CD4-positive, alpha-beta T cell (primary cell): ENCODE measurements at regions not wholly inside any gene's neighbourhood (a gene's known extent, or its start where the extent isn't known, plus 50 kb on each side); places are given as distances from the start of the nearest gene placed in this dataset.

Source experiments
- ATAC-seq: fragments of 200-7000 bp; cut with Tn5 transposase; one replicate; pipeline ENCODE4 v1.10.0; 2022; ENCODE audit warnings: mild to moderate bottlenecking; ENCODE audit not compliant: poor library complexity
- CTCF ChIA-PET: fragments of 350-600 bp; sonication (Branson Sonifier 250); formaldehyde crosslinking; loops from one replicate; lab custom pipeline; 2021; ENCODE audit warnings: antibody characterized with exemption, inconsistent platforms; lab: Charles Lee
- POLR2A ChIA-PET: fragments of 350-600 bp; sonication (Branson Sonifier 250); formaldehyde crosslinking; loops from one replicate; lab custom pipeline; 2021; ENCODE audit warnings: antibody characterized with exemption, inconsistent platforms; lab: Charles Lee
- DNase-seq, 14 experiments: peaks; one replicate each; pipeline ENCODE4 v3.0.0-alpha.2; 2013 to 2020; ENCODE audit warnings: mixed read lengths in 2 of 14
- H3K27ac ChIP-seq, 2 donors: one replicate each; pipeline versions ENCODE4 v1.5.1 to v1.7.0; 2013; ENCODE audit warnings: low read length in 2 of 2, low read depth in 1 of 2, mild to moderate bottlenecking in 1 of 2
- H3K27me3 ChIP-seq, 2 experiments: 1 replicate in 1 of 2; 2 replicates in 1 of 2; pipeline versions ENCODE4 v1.6.1 to v1.7.0; 2013; ENCODE audit warnings: low read length in 2 of 2, control low read depth in 1 of 2, mild to moderate bottlenecking in 1 of 2, moderate library complexity in 1 of 2; ENCODE audit not compliant: insufficient read depth in 2 of 2, control insufficient read depth in 1 of 2
- H3K36me3 ChIP-seq: one replicate; pipeline ENCODE4 v1.6.1; 2013; ENCODE audit warnings: low read length, control low read depth; ENCODE audit not compliant: insufficient read depth
- H3K4me1 ChIP-seq: one replicate; pipeline ENCODE4 v1.6.1; 2013; ENCODE audit warnings: low read length, control low read depth; ENCODE audit not compliant: insufficient read depth
- H3K4me3 ChIP-seq: one replicate; pipeline ENCODE4 v1.5.1; 2013; ENCODE audit warnings: mild to moderate bottlenecking, low read length, moderate library complexity
- H3K9me3 ChIP-seq, 2 experiments: 1 replicate in 1 of 2; 2 replicates in 1 of 2; pipeline versions ENCODE4 v1.6.1 to v1.7.0; 2013; ENCODE audit warnings: low read length in 2 of 2, mild to moderate bottlenecking in 2 of 2, control low read depth in 1 of 2, moderate library complexity in 1 of 2; ENCODE audit not compliant: control insufficient read depth in 1 of 2, insufficient read depth in 1 of 2
- H3K27ac Mint-ChIP-seq: one replicate; pipeline ENCODE4 v1.8.0; 2020; ENCODE audit warnings: mixed read lengths
- H3K27me3 Mint-ChIP-seq: one replicate; pipeline ENCODE4 v1.8.0; 2021; ENCODE audit warnings: mixed read lengths
- H3K36me3 Mint-ChIP-seq: one replicate; pipeline ENCODE4 v1.8.0; 2021; ENCODE audit warnings: low read depth, mixed read lengths
- H3K4me1 Mint-ChIP-seq: one replicate; pipeline ENCODE4 v1.8.0; 2021; ENCODE audit warnings: low read depth, mixed read lengths
- H3K4me3 Mint-ChIP-seq: one replicate; pipeline ENCODE4 v1.8.0; 2020; ENCODE audit warnings: mild to moderate bottlenecking, mixed read lengths
- H3K9me3 Mint-ChIP-seq: one replicate; pipeline ENCODE4 v1.8.0; 2020; ENCODE audit warnings: mixed read lengths
- CTCF ChIP-seq: fragments of 200-600 bp; IDR thresholded peaks from one replicate; pipeline ENCODE4 v1.8.0; 2022; ENCODE audit warnings: antibody characterized with exemption, mild to moderate bottlenecking
- intact Hi-C, 2 experiments: fragments of 100-400 bp; cut with DNase I in 1 of 2; cut with micrococcal nuclease in 1 of 2; formaldehyde crosslinking; loops; one replicate each; pipeline versions ENCODE4 v1.15.1 to v1.9.0; 2023 to 2025; cut with DNase I, micrococcal nuclease

- Histone ChIP-seq H3K27me3 (no peaks in the 10 kb centered on the region), H3K4me1 (no peaks in the 10 kb centered on the region), H3K9me3 (no peaks in the 10 kb centered on the region), H3K27ac (no peak overlapping the region), H3K4me3 (no peak overlapping the region), H3K36me3 (no peaks in the 10 kb centered on the region)
- DNase-seq (peak in 2 of 14 experiments; percentile 4 to 12), ATAC-seq (no peak)
- POLR2A ChIA-PET = no interaction called here
- Mint-ChIP-seq H3K4me3 (no peak overlapping the region), H3K27me3 (no peaks in the 10 kb centered on the region), H3K9me3 (no peaks in the 10 kb centered on the region), H3K27ac (no peak overlapping the region), H3K36me3 (no peaks in the 10 kb centered on the region), H3K4me1 (peaks cover 5% of the 10 kb centered on the region)
- intact Hi-C loops = no loop called here
- no peak for TF ChIP-seq CTCF
- CTCF ChIA-PET = interaction anchor here (1.2 kb wide), 1 partner anchor 35 kb away, joined by 3 read pairs; no protein-coding TSS in a partner anchor
Observed at GRCh38 chr3:171977441-171977840, 61.9 kb upstream of the FNDC3B start.

- Histone ChIP-seq H3K9me3 (no peaks in the 10 kb centered on the region), H3K27me3 (no peaks in the 10 kb centered on the region), H3K4me1 (no peaks in the 10 kb centered on the region), H3K27ac (no peak overlapping the region), H3K36me3 (no peaks in the 10 kb centered on the region), H3K4me3 (no peak overlapping the region)
- Mint-ChIP-seq H3K36me3 (no peaks in the 10 kb centered on the region), H3K9me3 (no peaks in the 10 kb centered on the region), H3K27me3 (no peaks in the 10 kb centered on the region), H3K4me3 (no peak overlapping the region), H3K27ac (no peak overlapping the region), H3K4me1 (peaks cover 5% of the 10 kb centered on the region)
- DNase-seq (peak in 2 of 14 experiments; percentile 26 to 37), ATAC-seq (no peak)
- intact Hi-C loops = no loop called here
- no peak for TF ChIP-seq CTCF
- ChIA-PET POLR2A (no interaction called here), CTCF (interaction anchor here (1.2 kb wide), 1 partner anchor 35 kb away, joined by 3 read pairs; no protein-coding TSS in a partner anchor)
Observed at GRCh38 chr3:171977860-171978259, 61.5 kb upstream of the FNDC3B start.

- POLR2A ChIA-PET = no interaction called here
- ATAC-seq = no peak
Observed at GRCh38 chr3:171978390-171978789, 61.0 kb upstream of the FNDC3B start.

More at GRCh38 chr3:171978390-171978789, 61.0 kb upstream of the FNDC3B start:
- no peak for DNase-seq
- no peaks in the 10 kb centered on the region for H3K36me3 ChIP-seq
- intact Hi-C loops = no loop called here
- H3K4me3 Mint-ChIP-seq = no peak overlapping the region
- TF ChIP-seq CTCF = no peak
- CTCF ChIA-PET = interaction anchor here (1.2 kb wide), 1 partner anchor 34 kb away, joined by 3 read pairs; no protein-coding TSS in a partner anchor
- no peak overlapping the region for H3K4me3 ChIP-seq
- no peaks in the 10 kb centered on the region for H3K4me1 ChIP-seq
- no peaks in the 10 kb centered on the region for H3K36me3 Mint-ChIP-seq
- H3K27ac ChIP-seq = no peak overlapping the region
- no peaks in the 10 kb centered on the region for H3K27me3 ChIP-seq
- H3K4me1 Mint-ChIP-seq = peaks cover 5% of the 10 kb centered on the region
- H3K27ac Mint-ChIP-seq = no peak overlapping the region
- no peaks in the 10 kb centered on the region for H3K27me3 Mint-ChIP-seq
- H3K9me3 Mint-ChIP-seq = no peaks in the 10 kb centered on the region
- no peaks in the 10 kb centered on the region for H3K9me3 ChIP-seq
